Uterus (tissue), 2 donors: ENCODE measurements at regions not wholly inside any gene's neighbourhood (a gene's known extent, or its start where the extent isn't known, plus 50 kb on each side); places are given as distances from the start of the nearest gene placed in this dataset.

ENCODE experiments used
- POLR2A ChIP-seq, 2 donors: fragments of 450-650 bp; IDR thresholded peaks; one replicate each; pipeline ENCODE4 v1.6.1; 2016; ENCODE audit warnings: antibody characterized with exemption in 2 of 2, mild to moderate bottlenecking in 1 of 2, moderate library complexity in 1 of 2
- TF ChIP-seq, protein P1 (sequence below), 4 experiments: fragments of 200-600 bp in 2 of 4; fragments of 450-650 bp in 2 of 4; sonication (generic) in 2 of 4; IDR thresholded peaks; one replicate each; pipeline ENCODE4 v1.5.1; 2016 to 2019; ENCODE audit warnings: antibody characterized with exemption in 4 of 4, mild to moderate bottlenecking in 2 of 4, moderate library complexity in 1 of 4

DNA sequence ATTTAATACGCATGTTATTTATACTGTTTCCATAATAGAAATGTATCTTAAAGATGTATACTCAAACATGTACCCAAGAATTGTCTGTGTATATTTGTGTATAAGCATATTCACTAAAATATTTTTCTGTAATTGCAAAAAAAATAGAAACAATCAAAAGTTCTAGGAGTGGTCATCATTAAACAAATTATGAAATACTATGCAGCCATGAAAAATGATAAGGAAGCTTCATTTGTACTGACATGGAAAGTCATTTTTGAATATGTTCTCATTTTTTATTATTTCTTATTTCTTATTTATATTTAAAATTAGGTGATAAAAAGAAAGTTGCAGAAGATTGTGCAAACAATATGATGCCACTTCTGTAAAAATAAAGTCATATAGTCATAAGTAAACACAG, 400.0 kb upstream of the AUTS2 start:
- no peak for TF ChIP-seq POLR2A (IDR thresholded peaks at IDR 0.05)
- TF ChIP-seq, protein P1, sequence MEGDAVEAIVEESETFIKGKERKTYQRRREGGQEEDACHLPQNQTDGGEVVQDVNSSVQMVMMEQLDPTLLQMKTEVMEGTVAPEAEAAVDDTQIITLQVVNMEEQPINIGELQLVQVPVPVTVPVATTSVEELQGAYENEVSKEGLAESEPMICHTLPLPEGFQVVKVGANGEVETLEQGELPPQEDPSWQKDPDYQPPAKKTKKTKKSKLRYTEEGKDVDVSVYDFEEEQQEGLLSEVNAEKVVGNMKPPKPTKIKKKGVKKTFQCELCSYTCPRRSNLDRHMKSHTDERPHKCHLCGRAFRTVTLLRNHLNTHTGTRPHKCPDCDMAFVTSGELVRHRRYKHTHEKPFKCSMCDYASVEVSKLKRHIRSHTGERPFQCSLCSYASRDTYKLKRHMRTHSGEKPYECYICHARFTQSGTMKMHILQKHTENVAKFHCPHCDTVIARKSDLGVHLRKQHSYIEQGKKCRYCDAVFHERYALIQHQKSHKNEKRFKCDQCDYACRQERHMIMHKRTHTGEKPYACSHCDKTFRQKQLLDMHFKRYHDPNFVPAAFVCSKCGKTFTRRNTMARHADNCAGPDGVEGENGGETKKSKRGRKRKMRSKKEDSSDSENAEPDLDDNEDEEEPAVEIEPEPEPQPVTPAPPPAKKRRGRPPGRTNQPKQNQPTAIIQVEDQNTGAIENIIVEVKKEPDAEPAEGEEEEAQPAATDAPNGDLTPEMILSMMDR (IDR thresholded peaks at IDR 0.05): no peak
